ENCODE measurements at regions not wholly inside any gene's neighbourhood (a gene's known extent, or its start where the extent isn't known, plus 50 kb on each side); places are given as distances from the start of the nearest gene placed in this dataset.

GRCh38 chr16:9528511-9529079 lies 437.2 kb downstream of the HAPSTR1 start:
- Histone ChIP-seq H3K36me3 (ENCODE audit: control insufficient read depth, low read length) (no peaks in the 10 kb centered on the region), H3K4me1 (ENCODE audit: control insufficient read depth, low read length) (no peaks in the 10 kb centered on the region), H3K4me3 (ENCODE audit: low read length) (no peak overlapping the region), H3K27ac (ENCODE audit: low read depth, low read length) (no peak overlapping the region), H3K9me2 (replicated peaks; ENCODE audit: control insufficient read depth, low read length) (no peaks in the 10 kb centered on the region), H3K9me3 (ENCODE audit: control insufficient read depth, insufficient read depth, low read length) (no peaks in the 10 kb centered on the region), H3F3A (ENCODE audit: control insufficient read depth, insufficient read depth) (no peaks in the 10 kb centered on the region), H3K79me2 (ENCODE audit: control insufficient read depth, low read length) (no peaks in the 10 kb centered on the region), H3K27me3 (ENCODE audit: control insufficient read depth, low read length) (no peaks in the 10 kb centered on the region), H3K4me2 (ENCODE audit: low read length) (no peak overlapping the region), H4K20me1 (ENCODE audit: control insufficient read depth, insufficient read depth, low read depth, low read length) (no peaks in the 10 kb centered on the region)
- TF ChIP-seq CTCF (IDR thresholded peaks at IDR 0.05; ENCODE audit: low read depth, low read length, poor library complexity, severe bottlenecking) (no peak), EZH2phosphoT487 (IDR thresholded peaks at IDR 0.05; ENCODE audit: borderline replicate concordance, low read length) (no peak)

- TF ChIP-seq CTCF (IDR thresholded peaks at IDR 0.05; ENCODE audit: low read depth, low read length, poor library complexity, severe bottlenecking) (no peak), EZH2phosphoT487 (IDR thresholded peaks at IDR 0.05; ENCODE audit: borderline replicate concordance, low read length) (no peak)
- no peak overlapping the region for H3K4me2 ChIP-seq (ENCODE audit: low read length)
- H4K20me1 ChIP-seq (ENCODE audit: control insufficient read depth, insufficient read depth, low read depth, low read length): no peaks in the 10 kb centered on the region
- no peaks in the 10 kb centered on the region for H3F3A ChIP-seq (ENCODE audit: control insufficient read depth, insufficient read depth)
- no peak overlapping the region for H3K4me3 ChIP-seq (ENCODE audit: low read length)
- no peak overlapping the region for H3K27ac ChIP-seq (ENCODE audit: low read depth, low read length)
- no peaks in the 10 kb centered on the region for H3K27me3 ChIP-seq (ENCODE audit: control insufficient read depth, low read length)
- no peaks in the 10 kb centered on the region for H3K9me2 ChIP-seq (replicated peaks; ENCODE audit: control insufficient read depth, low read length)
- H3K4me1 ChIP-seq (ENCODE audit: control insufficient read depth, low read length): no peaks in the 10 kb centered on the region
- H3K36me3 ChIP-seq (ENCODE audit: control insufficient read depth, low read length): no peaks in the 10 kb centered on the region
- no peaks in the 10 kb centered on the region for H3K9me3 ChIP-seq (ENCODE audit: control insufficient read depth, insufficient read depth, low read length)
- no peaks in the 10 kb centered on the region for H3K79me2 ChIP-seq (ENCODE audit: control insufficient read depth, low read length)
Observed at GRCh38 chr16:9533042-9533441, 441.6 kb downstream of the HAPSTR1 start.

GRCh38 chr16:9534759-9535158 lies 443.3 kb downstream of the HAPSTR1 start:
- Histone ChIP-seq H4K20me1 (ENCODE audit: control insufficient read depth, insufficient read depth, low read depth, low read length) (no peaks in the 10 kb centered on the region), H3K4me3 (ENCODE audit: low read length) (no peak overlapping the region), H3K4me1 (ENCODE audit: control insufficient read depth, low read length) (no peaks in the 10 kb centered on the region), H3K9me2 (replicated peaks; ENCODE audit: control insufficient read depth, low read length) (no peaks in the 10 kb centered on the region), H3K4me2 (ENCODE audit: low read length) (no peak overlapping the region), H3F3A (ENCODE audit: control insufficient read depth, insufficient read depth) (no peaks in the 10 kb centered on the region), H3K27ac (ENCODE audit: low read depth, low read length) (no peak overlapping the region), H3K9me3 (ENCODE audit: control insufficient read depth, insufficient read depth, low read length) (no peaks in the 10 kb centered on the region), H3K79me2 (ENCODE audit: control insufficient read depth, low read length) (no peaks in the 10 kb centered on the region), H3K27me3 (ENCODE audit: control insufficient read depth, low read length) (no peaks in the 10 kb centered on the region), H3K36me3 (ENCODE audit: control insufficient read depth, low read length) (no peaks in the 10 kb centered on the region)
- TF ChIP-seq EZH2phosphoT487 (IDR thresholded peaks at IDR 0.05; ENCODE audit: borderline replicate concordance, low read length): no peak
- no peak for TF ChIP-seq CTCF (IDR thresholded peaks at IDR 0.05; ENCODE audit: low read depth, low read length, poor library complexity, severe bottlenecking)

Data from DOHH2 (cell line).